ENCODE measurements at regions not wholly inside any gene's neighbourhood (a gene's known extent, or its start where the extent isn't known, plus 50 kb on each side); places are given as distances from the start of the nearest gene placed in this dataset.

DNA sequence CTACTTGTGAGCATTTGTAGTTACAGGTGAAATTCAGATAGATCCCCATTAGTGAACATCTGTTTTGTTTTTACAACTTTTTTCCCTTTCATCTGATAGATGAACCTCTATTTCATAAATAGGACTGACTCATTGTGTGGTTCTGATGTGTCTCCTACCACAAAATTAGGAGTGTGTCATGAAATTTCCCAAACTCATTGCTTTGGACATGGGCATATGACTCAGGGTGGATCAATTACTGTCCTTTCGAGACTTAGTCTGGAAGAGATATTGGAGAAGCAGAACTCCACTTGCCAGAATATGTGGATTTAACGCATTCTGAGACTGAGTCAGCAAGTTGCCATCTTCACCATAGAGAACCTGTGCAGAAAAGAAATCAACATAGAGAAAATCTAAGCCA, 53.5 kb upstream of the PCDH10 start:
- no peak for DNase-seq

GRCh38 chr4:133096972-133097371, 52.1 kb upstream of the PCDH10 start:
- no peak for DNase-seq

Data from bone marrow (tissue), 2 donors.